ENCODE measurements at regions not wholly inside any gene's neighbourhood (a gene's known extent, or its start where the extent isn't known, plus 50 kb on each side); places are given as distances from the start of the nearest gene placed in this dataset.
"Not testable (repeated sequence)": the region's sequence is repeated elsewhere in the genome, so short reads cannot be mapped to it uniquely, and the experiment has no call there.

DNA sequence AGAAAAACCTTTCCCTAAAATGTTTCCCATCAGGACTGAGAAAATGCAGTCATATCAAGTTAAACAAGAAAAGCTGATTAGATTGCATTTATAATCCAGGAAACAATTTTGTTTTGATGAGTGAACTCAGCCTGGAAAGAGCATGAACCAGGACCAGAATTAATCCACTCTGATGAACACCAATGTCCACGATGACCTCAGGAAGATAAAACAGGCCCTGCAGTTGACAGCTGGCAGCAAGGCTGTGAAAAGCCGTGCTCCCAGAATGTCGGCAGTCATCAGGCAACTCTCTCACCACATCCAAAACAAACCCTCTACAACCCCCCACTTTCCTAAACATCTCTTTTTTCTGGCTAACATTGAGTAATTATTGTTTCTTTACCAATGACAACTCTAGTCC, 74.0 kb upstream of the PROKR2 start:
- Histone ChIP-seq H3K27me3 (ENCODE audit: insufficient read depth, low read length) (no peaks in the 10 kb centered on the region), H3K4me1 (ENCODE audit: insufficient read depth, low read length) (no peaks in the 10 kb centered on the region; the same call in 1 of the 2 replicates), H3K18ac (ENCODE audit: insufficient read length, low read depth, low read length) (no peak overlapping the region), H3K4me2 (ENCODE audit: insufficient read depth, insufficient read length, low read length) (no peak overlapping the region), H3K23ac (ENCODE audit: insufficient read length, low read depth, low read length) (no peak overlapping the region), H3T11ph (ENCODE audit: low read length) (no peak overlapping the region), H4K5ac (ENCODE audit: insufficient read length, low read depth, low read length) (no peak overlapping the region), H2BK5ac (ENCODE audit: insufficient read length, low read length) (no peak overlapping the region), H3K79me1 (ENCODE audit: insufficient read depth, low read depth, low read length, poor library complexity, severe bottlenecking) (no peaks in the 10 kb centered on the region), H2BK20ac (ENCODE audit: low read depth, low read length, poor library complexity, severe bottlenecking) (no peak overlapping the region), H3K27ac (ENCODE audit: insufficient read length, low read depth, low read length) (no peak overlapping the region), H3K4ac (ENCODE audit: low read depth, low read length) (no peak overlapping the region), H3K9me3 (ENCODE audit: control insufficient read depth, low read depth, low read length) (no peaks in the 10 kb centered on the region), H3K79me2 (ENCODE audit: insufficient read depth, low read length) (no peaks in the 10 kb centered on the region), H4K91ac (ENCODE audit: insufficient read length, low read depth, low read length) (no peak overlapping the region), H2AK5ac (ENCODE audit: insufficient read length, low read length) (no peak overlapping the region), H4K8ac (replicated peaks; ENCODE audit: insufficient read length, low read depth, low read length) (no peak overlapping the region), H2BK12ac (ENCODE audit: insufficient read length, low read depth, low read length) (no peak overlapping the region), H3K23me2 (ENCODE audit: insufficient read length, low read depth, low read length, poor library complexity, severe bottlenecking) (no peaks in the 10 kb centered on the region), H3K9ac (ENCODE audit: extremely low read depth, insufficient read length, low read length) (no peak overlapping the region), H2AFZ (ENCODE audit: low read length) (no peak overlapping the region), H3K14ac (ENCODE audit: insufficient read depth, low read length) (no peak overlapping the region), H3K56ac (ENCODE audit: insufficient read length, low read depth, low read length) (no peak overlapping the region), H4K20me1 (ENCODE audit: control insufficient read depth, insufficient read depth, insufficient read length) (no peaks in the 10 kb centered on the region), H2BK120ac (ENCODE audit: low read depth, low read length, poor library complexity, severe bottlenecking) (no peak overlapping the region), H2BK15ac (ENCODE audit: low read depth, low read length) (no peak overlapping the region)
- TF ChIP-seq, protein P1, sequence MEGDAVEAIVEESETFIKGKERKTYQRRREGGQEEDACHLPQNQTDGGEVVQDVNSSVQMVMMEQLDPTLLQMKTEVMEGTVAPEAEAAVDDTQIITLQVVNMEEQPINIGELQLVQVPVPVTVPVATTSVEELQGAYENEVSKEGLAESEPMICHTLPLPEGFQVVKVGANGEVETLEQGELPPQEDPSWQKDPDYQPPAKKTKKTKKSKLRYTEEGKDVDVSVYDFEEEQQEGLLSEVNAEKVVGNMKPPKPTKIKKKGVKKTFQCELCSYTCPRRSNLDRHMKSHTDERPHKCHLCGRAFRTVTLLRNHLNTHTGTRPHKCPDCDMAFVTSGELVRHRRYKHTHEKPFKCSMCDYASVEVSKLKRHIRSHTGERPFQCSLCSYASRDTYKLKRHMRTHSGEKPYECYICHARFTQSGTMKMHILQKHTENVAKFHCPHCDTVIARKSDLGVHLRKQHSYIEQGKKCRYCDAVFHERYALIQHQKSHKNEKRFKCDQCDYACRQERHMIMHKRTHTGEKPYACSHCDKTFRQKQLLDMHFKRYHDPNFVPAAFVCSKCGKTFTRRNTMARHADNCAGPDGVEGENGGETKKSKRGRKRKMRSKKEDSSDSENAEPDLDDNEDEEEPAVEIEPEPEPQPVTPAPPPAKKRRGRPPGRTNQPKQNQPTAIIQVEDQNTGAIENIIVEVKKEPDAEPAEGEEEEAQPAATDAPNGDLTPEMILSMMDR (conservative IDR thresholded peaks at IDR 0.05) = no peak
- WGBS (ENCODE audit: extremely low coverage, insufficient read length, low lambda C conversion rate) = no CpG with 5 or more reads among the region's 3 CpGs
- Mint-ChIP-seq H3K4me3 (no peak overlapping the region), H3K27ac (no peak overlapping the region; a peak in 1 of 7 replicates), H3K9me3 (peaks cover 0 to 2% of the 10 kb centered on the region in 2 experiments; a peak in 3 of 5 replicates), H3K4me1 (peaks cover 5% of the 10 kb centered on the region in 2 experiments; a peak in 2 of 4 replicates), H3K27me3 (ENCODE audit: low read depth) (peaks cover 16% of the 10 kb centered on the region), H3K36me3 (ENCODE audit: insufficient read depth in 1 of 3, low read depth in 3 of 3) (no peaks in the 10 kb centered on the region)
- DNase-seq = no peak

DNA sequence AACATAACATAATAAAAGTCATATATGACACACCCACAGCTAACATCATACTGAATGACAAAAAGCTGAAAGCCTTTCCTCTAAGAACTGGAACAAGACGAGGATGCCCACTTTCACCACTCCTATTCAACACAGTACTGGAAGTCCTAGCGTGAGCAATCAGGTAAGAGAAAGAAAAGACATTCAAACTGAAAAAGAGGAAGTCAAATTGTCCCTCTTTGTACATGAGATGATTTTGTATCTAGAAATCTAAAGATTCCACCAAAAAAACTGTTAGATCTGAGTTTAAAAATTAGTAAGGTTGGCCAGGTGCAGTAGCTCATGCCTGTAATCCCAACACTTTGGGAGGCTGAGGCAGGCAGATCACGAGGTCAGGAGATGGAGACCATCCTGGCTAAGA, 70.1 kb upstream of the PROKR2 start:
- H2BK15ac ChIP-seq (ENCODE audit: low read depth, low read length); H3K27ac ChIP-seq (ENCODE audit: insufficient read length, low read depth, low read length); H4K20me1 ChIP-seq (ENCODE audit: control insufficient read depth, insufficient read depth, insufficient read length); H3K79me2 ChIP-seq (ENCODE audit: insufficient read depth, low read length); H3K4me1 ChIP-seq (ENCODE audit: insufficient read depth, low read length); H3K27ac Mint-ChIP-seq; H2BK12ac ChIP-seq (ENCODE audit: insufficient read length, low read depth, low read length); H3K18ac ChIP-seq (ENCODE audit: insufficient read length, low read depth, low read length); H2AK5ac ChIP-seq (ENCODE audit: insufficient read length, low read length); H2BK20ac ChIP-seq (ENCODE audit: low read depth, low read length, poor library complexity, severe bottlenecking); H2AFZ ChIP-seq (ENCODE audit: low read length); H3K9ac ChIP-seq (ENCODE audit: extremely low read depth, insufficient read length, low read length); H2BK5ac ChIP-seq (ENCODE audit: insufficient read length, low read length); H3K4ac ChIP-seq (ENCODE audit: low read depth, low read length); H4K5ac ChIP-seq (ENCODE audit: insufficient read length, low read depth, low read length); H3K23me2 ChIP-seq (ENCODE audit: insufficient read length, low read depth, low read length, poor library complexity, severe bottlenecking); H3K36me3 Mint-ChIP-seq (ENCODE audit: insufficient read depth in 1 of 3, low read depth in 3 of 3); H2BK120ac ChIP-seq (ENCODE audit: low read depth, low read length, poor library complexity, severe bottlenecking); H3T11ph ChIP-seq (ENCODE audit: low read length); H3K23ac ChIP-seq (ENCODE audit: insufficient read length, low read depth, low read length); H3K4me3 Mint-ChIP-seq; H3K9me3 ChIP-seq (ENCODE audit: control insufficient read depth, low read depth, low read length); H3K4me2 ChIP-seq (ENCODE audit: insufficient read depth, insufficient read length, low read length); H3K14ac ChIP-seq (ENCODE audit: insufficient read depth, low read length); H4K8ac ChIP-seq (replicated peaks; ENCODE audit: insufficient read length, low read depth, low read length); DNase-seq; H3K27me3 ChIP-seq (ENCODE audit: insufficient read depth, low read length); H4K91ac ChIP-seq (ENCODE audit: insufficient read length, low read depth, low read length); H3K4me1 Mint-ChIP-seq; H3K56ac ChIP-seq (ENCODE audit: insufficient read length, low read depth, low read length); H3K79me1 ChIP-seq (ENCODE audit: insufficient read depth, low read depth, low read length, poor library complexity, severe bottlenecking): not testable (repeated sequence)
- WGBS (ENCODE audit: extremely low coverage, insufficient read length, low lambda C conversion rate) = no CpG with 5 or more reads among the region's 3 CpGs
- peaks cover 12% of the 10 kb centered on the region for H3K27me3 Mint-ChIP-seq (ENCODE audit: low read depth)
- H3K9me3 Mint-ChIP-seq = peaks cover 9 to 11% of the 10 kb centered on the region in 2 experiments; a peak in 4 of 5 replicates

Data from H9 (cell line).